ENCODE measurements at regions not wholly inside any gene's neighbourhood (a gene's known extent, or its start where the extent isn't known, plus 50 kb on each side); places are given as distances from the start of the nearest gene placed in this dataset.

GRCh38 chr13:65733110-65733509 lies 1497.0 kb downstream of the PCDH9 start:
- no peak for TF ChIP-seq CTCF (IDR thresholded peaks at IDR 0.05)
- no peak for TF ChIP-seq POLR2A (IDR thresholded peaks at IDR 0.05)
